ENCODE measurements at regions not wholly inside any gene's neighbourhood (a gene's known extent, or its start where the extent isn't known, plus 50 kb on each side); places are given as distances from the start of the nearest gene placed in this dataset.

DNA sequence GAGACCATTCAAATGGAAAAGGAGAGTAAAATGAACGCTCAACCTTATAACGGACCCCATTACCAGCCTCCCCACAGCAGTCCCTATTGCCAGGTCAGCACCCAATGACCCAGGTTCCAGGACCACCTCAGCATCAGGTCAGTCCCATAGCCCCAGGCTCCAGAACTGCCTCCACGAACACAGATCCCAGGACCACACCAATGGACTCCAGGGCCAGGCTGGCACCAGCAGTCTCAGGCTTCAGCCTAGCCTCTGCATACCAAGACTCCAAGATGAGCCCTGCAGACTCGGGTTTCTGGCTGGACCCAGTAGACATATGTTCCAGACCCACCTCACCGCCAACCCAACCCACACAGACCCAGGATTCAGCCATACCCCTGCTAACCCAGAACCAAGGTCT is 625.0 kb upstream of the RGS18 start:
- no peaks in the 10 kb centered on the region for H3K4me1 ChIP-seq
- H3K27ac ChIP-seq, result no peak overlapping the region
- TF ChIP-seq EP300 (IDR thresholded peaks at IDR 0.05) (no peak), POLR2AphosphoS5 (IDR thresholded peaks at IDR 0.05) (no peak), POLR2A (IDR thresholded peaks at IDR 0.05) (no peak)
- TF ChIP-seq, protein P1, sequence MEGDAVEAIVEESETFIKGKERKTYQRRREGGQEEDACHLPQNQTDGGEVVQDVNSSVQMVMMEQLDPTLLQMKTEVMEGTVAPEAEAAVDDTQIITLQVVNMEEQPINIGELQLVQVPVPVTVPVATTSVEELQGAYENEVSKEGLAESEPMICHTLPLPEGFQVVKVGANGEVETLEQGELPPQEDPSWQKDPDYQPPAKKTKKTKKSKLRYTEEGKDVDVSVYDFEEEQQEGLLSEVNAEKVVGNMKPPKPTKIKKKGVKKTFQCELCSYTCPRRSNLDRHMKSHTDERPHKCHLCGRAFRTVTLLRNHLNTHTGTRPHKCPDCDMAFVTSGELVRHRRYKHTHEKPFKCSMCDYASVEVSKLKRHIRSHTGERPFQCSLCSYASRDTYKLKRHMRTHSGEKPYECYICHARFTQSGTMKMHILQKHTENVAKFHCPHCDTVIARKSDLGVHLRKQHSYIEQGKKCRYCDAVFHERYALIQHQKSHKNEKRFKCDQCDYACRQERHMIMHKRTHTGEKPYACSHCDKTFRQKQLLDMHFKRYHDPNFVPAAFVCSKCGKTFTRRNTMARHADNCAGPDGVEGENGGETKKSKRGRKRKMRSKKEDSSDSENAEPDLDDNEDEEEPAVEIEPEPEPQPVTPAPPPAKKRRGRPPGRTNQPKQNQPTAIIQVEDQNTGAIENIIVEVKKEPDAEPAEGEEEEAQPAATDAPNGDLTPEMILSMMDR (IDR thresholded peaks at IDR 0.05), result no peak
- no peaks in the 10 kb centered on the region for H3K36me3 ChIP-seq
- 92% methylated on average over 3 of the region's 5 CpGs for WGBS
- no peak overlapping the region for H3K4me3 ChIP-seq
- no peaks in the 10 kb centered on the region for H3K9me3 ChIP-seq
- DNase-seq (ENCODE audit: low spot score in 2 of 2), result no peak
- no peaks in the 10 kb centered on the region for H3K27me3 ChIP-seq

DNA sequence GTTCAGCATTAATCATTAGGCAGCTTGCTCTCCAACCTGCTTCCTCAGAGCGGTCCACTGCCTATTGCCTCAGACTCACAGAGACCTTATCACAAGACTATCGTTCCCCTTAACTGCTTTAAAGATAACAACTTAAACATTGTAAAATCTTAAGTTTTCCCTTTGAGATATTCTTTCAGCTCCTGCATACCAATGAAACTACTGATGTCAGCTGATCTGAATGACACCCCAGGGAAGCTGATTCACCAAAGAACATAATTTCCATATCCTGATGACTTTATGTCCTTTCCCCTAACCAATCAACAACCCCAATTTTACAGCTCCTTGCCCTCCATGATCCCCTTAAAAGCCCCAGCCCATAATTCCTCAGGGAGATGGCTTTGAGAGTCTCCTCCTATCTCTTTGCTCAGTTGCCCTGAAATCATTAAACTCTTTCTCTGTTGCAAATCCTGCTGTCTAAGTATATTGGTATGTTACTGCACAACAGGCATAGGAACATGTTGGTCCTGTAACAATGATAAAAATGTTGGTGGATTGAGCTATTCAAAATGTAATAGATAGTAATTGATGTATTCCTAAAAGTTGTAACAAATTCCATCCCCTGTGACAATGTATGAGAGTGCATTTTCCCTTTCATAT is 621.4 kb upstream of the RGS18 start:
- H3K27ac ChIP-seq, result no peak overlapping the region
- H3K36me3 ChIP-seq, result no peaks in the 10 kb centered on the region
- no peak overlapping the region for H3K4me3 ChIP-seq
- H3K4me1 ChIP-seq, result no peaks in the 10 kb centered on the region
- no peaks in the 10 kb centered on the region for H3K9me3 ChIP-seq
- TF ChIP-seq, protein P1 (IDR thresholded peaks at IDR 0.05), result no peak
- TF ChIP-seq POLR2A (IDR thresholded peaks at IDR 0.05) (no peak), EP300 (IDR thresholded peaks at IDR 0.05) (no peak), POLR2AphosphoS5 (IDR thresholded peaks at IDR 0.05) (no peak)
- DNase-seq (ENCODE audit: low spot score in 2 of 2), result no peak
- WGBS, result 72% methylated on average over 2 of the region's 2 CpGs
- no peaks in the 10 kb centered on the region for H3K27me3 ChIP-seq

DNA sequence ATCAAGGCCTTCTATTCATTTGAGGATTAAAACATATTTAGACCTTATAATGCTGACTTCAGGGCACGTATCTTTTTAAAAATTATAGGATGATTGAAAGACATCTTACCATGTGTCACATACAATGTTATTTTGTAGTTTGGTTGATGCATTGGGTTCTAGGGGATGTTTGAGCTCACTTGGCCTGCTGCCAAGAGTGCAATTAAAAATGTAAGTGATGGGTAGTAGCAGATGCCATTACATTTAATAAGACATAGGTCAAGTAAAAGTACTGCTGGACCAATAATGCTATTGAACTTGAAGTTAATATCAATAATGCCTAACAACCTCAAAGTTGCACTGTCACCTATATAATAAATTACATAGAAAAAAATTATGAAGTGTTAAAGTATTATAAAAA is 616.5 kb upstream of the RGS18 start:
- TF ChIP-seq, protein P1 (IDR thresholded peaks at IDR 0.05), result no peak
- no peak for TF ChIP-seq POLR2AphosphoS5 (IDR thresholded peaks at IDR 0.05)

DNA sequence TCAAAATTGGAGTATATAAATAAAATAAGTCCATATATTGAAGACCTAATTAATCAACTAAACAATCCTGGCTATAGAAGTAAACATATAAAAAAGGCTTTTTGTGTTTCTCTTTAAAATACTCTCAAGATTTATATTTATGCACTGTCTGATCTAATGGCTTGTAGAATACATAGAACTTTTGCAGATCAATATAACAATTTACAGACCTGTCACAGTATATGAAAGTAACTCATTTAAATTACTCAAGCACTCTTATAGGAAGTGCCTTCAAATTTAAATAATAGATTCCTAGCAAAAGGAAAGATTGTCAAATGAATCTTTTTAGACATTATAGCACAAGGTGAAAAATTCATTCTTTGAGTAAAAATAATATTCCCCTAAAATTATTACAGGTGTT is 615.8 kb upstream of the RGS18 start:
- H3K4me3 ChIP-seq, result no peak overlapping the region
- no peaks in the 10 kb centered on the region for H3K4me1 ChIP-seq
- TF ChIP-seq, protein P1 (IDR thresholded peaks at IDR 0.05), result no peak
- TF ChIP-seq POLR2AphosphoS5 (IDR thresholded peaks at IDR 0.05), result no peak
- no peak for TF ChIP-seq EP300 (IDR thresholded peaks at IDR 0.05)
- no peak for TF ChIP-seq POLR2A (IDR thresholded peaks at IDR 0.05)
- H3K27me3 ChIP-seq, result no peaks in the 10 kb centered on the region
- no peak for DNase-seq (ENCODE audit: low spot score in 2 of 2)
- H3K9me3 ChIP-seq, result no peaks in the 10 kb centered on the region
- no peaks in the 10 kb centered on the region for H3K36me3 ChIP-seq
- no peak overlapping the region for H3K27ac ChIP-seq

More for the DNA sequence above, 616.5 kb upstream of the RGS18 start:
- no peak for DNase-seq (ENCODE audit: low spot score in 2 of 2)
- WGBS, result 77% methylated on average over 1 of the region's 1 CpG
- Histone ChIP-seq H3K4me1 (no peaks in the 10 kb centered on the region), H3K36me3 (no peaks in the 10 kb centered on the region), H3K4me3 (no peak overlapping the region), H3K9me3 (no peaks in the 10 kb centered on the region), H3K27ac (no peak overlapping the region), H3K27me3 (no peaks in the 10 kb centered on the region)

DNA sequence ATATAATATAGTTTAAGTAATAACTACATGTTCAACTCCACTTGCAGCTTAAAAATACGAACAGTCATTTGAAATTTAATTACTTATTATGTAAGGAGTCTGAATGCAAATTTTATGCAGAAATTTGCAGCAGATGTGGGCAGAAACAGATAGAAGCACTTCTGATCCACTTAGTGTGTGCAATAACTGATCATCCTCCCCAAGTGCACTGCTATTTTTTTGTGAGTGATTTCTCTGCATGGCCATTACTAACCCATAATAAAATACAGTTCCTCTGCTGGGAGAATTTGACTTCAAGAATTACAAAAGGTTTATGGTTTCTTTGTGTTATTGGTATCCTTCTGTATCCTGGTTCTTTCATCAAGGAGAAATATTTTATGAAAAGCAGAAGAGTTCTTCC is 611.5 kb upstream of the RGS18 start:
- 51% methylated on average over 1 of the region's 1 CpG for WGBS
- TF ChIP-seq POLR2AphosphoS5 (IDR thresholded peaks at IDR 0.05) (no peak), EP300 (IDR thresholded peaks at IDR 0.05) (no peak)
- TF ChIP-seq, protein P1 (IDR thresholded peaks at IDR 0.05), result no peak
- no peaks in the 10 kb centered on the region for H3K27me3 ChIP-seq

More for the DNA sequence above, 611.5 kb upstream of the RGS18 start:
- Histone ChIP-seq H3K9me3 (no peaks in the 10 kb centered on the region), H3K36me3 (no peaks in the 10 kb centered on the region), H3K4me3 (no peak overlapping the region), H3K4me1 (no peaks in the 10 kb centered on the region), H3K27ac (no peak overlapping the region)
- no peak for DNase-seq (ENCODE audit: low spot score in 2 of 2)

All from suprapubic skin (tissue), 4 donors.